Superior temporal gyrus (tissue), 1 donor: ENCODE measurements at regions not wholly inside any gene's neighbourhood (a gene's known extent, or its start where the extent isn't known, plus 50 kb on each side); places are given as distances from the start of the nearest gene placed in this dataset.
A peak's percentile ranks its signal among the peaks of the same experiment; 100 is the strongest.
"Not testable (repeated sequence)": the region's sequence is repeated elsewhere in the genome, so short reads cannot be mapped to it uniquely, and the experiment has no call there.

Experiments used
- DNase-seq: peaks from one replicate; pipeline ENCODE4 v3.0.0-alpha.2; 2016; ENCODE audit errors: extremely low spot score

- DNase-seq, result no peak
Measured at GRCh38 chr6:125354649-125355048, 52.9 kb upstream of the HDDC2 start.

DNA sequence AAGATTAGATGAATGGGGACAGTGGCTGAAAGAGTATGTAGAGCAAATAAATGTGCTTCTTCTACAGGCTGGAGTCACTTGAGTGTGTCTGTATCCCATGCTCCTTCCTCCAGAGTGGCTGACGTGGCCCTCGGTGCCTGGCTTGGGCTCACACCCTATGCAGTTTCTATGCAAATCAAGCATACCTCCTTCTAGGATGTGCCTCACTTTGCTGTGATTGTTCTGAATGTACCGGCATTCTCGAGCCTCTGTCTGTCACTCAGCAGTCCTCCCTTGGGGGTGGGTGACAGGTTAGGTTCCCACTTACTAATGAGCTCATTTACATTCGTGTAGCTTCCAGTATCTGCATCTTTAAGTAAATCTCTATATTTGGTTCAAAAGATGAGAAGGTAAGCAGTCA lies 55.1 kb upstream of the HDDC2 start:
- no peak for DNase-seq

- peak; percentile 50 for DNase-seq
Measured at GRCh38 chr6:125357515-125358256, 55.9 kb upstream of the HDDC2 start.

GRCh38 chr6:125358898-125359297 lies 57.1 kb upstream of the HDDC2 start:
- DNase-seq, result peak; percentile 51

DNA sequence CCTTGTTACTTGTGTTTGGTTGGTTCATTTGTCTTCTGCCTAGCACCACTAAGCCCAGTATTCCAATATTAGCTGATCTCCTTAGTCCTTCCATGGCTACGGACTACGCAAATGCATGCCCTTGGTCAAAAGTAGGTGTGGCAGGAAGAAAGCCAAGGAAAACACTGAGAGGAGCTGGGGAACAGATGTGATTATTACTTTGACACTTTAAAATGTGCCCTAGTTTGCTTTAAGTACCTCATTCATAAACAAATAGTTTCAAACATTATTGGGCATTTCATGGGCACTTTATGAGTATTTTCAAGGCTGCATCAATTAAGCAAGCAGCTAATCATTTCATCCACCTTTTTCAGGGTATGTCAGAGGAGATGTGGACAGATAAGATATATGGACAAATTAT lies 60.1 kb upstream of the HDDC2 start:
- no peak for DNase-seq

DNA sequence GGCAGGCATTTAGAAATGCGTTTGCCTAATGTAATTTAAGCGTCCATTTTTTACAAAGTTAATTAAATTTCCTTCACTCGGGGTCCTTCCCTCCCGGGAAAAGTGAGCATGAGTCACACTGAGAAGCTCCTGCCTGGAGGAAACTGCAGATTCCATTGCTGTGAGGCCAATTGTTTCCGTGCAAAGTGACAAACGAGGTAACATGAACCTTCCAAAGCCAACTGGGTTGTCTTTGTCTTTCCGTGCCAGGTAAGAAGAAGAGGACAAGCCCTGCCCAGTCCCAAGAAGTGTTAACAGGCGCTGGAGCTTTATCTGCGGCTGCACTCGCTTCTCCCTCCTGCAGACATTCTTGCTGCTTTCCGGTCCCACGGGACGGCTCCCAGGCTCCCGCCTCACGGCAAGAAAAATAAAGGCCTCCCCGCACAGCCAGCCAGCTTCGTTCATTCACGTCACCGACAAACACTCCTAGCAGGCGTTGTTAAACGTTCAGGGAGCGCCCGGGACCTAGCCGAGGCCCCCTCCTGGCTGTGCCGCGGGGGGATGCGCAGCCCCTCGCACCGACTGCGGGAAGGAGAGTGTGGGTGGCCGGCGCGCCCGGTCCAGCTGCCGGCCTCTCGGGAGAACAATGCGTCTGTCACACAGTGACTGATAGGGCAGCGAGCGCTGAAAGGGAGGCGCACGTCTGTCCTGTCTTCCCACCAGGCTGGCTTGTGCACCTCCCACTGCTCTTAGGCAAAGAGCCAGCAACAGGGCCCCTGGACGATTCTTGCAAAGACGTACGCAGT lies 61.5 kb upstream of the HDDC2 start:
- peak; percentile 30 for DNase-seq

- no peak for DNase-seq
Measured at GRCh38 chr6:125363824-125364165, 62.0 kb upstream of the HDDC2 start.

DNA sequence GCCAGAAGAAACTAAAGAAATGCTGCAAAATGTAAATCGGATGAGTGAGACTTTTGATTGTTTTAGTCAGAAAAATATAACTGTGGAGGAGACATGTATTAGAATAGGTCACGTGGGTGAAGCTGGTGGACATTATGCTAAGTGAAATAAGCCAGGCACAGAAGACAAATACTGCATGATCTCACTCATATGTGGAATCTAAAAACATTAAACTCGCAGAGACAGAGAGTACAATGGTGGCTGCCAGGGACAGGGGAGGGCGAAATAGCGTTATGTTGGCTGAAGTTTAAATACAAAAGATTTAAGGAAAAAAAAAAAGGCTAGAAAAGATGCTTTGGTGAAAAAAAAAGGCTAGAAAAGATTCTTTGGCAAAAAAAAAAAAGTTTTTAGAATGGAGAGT lies 63.5 kb upstream of the HDDC2 start:
- no peak for DNase-seq

- no peak for DNase-seq
Measured at GRCh38 chr6:125367036-125367782, 65.4 kb upstream of the HDDC2 start.

DNA sequence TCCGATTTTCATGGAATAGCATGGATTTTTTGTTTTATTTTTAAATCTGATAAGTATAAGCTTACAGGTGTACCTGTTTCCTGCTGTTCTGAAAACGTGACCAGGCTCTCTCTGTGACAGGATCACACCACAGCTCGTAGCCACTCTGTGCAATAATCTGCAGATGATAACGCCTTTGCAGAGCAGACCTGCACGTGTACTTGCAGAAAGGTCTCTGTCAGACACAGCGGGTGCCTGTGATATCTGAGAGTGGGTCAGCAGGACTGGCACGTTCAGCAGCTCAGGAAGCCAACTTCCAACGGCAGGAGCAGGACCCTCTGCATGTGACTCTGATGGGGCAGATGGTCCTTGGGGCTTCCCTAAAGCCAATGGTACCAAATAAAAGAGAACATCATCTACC lies 68.6 kb upstream of the HDDC2 start:
- DNase-seq, result no peak

- DNase-seq, result no peak
Measured at GRCh38 chr6:125375013-125375412, 73.2 kb upstream of the HDDC2 start.

DNA sequence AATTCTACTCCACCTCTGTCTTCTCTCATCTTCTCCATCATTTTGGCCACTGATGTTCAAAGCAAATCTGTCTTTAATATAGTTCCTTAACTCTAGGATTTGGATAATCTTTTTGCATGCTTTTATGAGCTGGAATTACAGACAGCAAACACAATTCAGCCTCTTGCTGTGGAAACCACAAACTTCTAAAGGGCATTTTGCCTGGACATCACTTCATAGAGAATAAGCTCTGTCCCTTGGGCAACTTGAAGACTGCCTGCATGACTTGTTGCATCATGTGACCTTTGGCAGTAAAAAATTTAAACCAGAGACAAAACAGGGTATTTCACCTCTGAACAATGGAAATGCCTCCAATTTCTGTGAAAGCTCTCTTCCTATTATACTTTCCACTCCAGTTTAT lies 74.1 kb upstream of the HDDC2 start:
- DNase-seq, result no peak

- DNase-seq, result no peak
Measured at GRCh38 chr6:125377621-125378020, 75.9 kb upstream of the HDDC2 start.

- no peak for DNase-seq
Measured at GRCh38 chr6:125379174-125379573, 77.4 kb upstream of the HDDC2 start.

GRCh38 chr6:125380474-125380873 lies 78.7 kb upstream of the HDDC2 start:
- no peak for DNase-seq

DNA sequence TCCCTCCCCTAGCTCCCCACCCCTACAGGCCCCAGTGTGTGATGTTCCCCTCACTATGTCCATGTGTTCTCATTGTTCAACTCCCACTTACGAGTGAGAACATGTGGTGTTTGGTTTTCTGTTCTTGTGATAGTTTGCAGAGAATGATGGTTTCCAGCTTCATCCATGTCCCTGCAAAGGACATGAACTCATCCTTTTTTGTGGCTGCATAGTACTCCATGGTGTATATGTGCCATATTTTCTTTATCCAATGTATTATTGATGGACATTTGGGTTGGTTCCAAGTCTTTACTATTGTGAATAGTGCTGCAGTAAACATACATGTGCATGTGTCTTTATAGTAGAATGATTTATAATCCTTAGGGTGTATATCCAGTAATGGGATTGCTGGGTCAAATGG lies 84.6 kb upstream of the HDDC2 start:
- DNase-seq, result not testable (repeated sequence)

DNA sequence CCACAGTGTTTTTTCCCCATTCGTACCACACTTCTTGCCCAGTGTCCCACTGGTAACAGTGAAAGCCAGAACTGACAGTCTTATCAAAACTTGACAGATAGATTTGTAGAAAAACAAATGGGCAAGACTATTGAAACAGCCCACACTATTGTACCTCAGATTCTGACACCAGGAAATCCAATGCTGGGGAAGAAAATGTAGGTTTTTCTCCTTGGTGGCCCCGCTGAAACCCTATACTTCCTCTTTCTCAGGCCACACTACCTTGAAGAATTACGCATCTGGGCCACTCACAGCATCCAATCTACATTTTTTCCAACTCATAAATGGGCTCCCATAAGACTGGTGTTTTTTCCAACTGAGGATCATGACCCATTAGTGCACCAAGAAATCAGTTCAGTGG lies 90.9 kb upstream of the HDDC2 start:
- DNase-seq, result no peak

DNA sequence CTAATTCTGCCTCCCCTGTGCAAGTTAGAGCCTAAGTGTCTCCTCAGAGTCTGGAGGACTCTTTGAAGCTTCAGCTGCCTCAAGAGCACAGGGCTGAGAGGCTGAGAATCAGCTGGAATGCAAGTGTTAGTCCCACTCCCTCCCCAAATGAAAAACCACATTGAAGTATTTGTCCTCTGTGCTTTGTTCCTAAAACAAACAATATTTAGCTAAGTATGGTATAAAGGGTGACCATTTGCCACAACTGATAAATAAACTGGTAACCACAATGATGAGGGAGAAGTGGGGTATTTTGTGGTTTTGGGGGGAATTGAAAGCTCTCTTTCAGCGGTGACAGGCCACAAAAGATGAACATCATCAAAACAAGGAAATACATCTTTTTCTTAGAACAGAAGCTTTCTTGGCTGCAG lies 91.7 kb upstream of the HDDC2 start:
- no peak for DNase-seq

- peak; percentile 71 for DNase-seq
Measured at GRCh38 chr6:125406741-125407140, 105.0 kb upstream of the HDDC2 start.

- DNase-seq, result no peak
Measured at GRCh38 chr6:125414507-125414906, 112.7 kb upstream of the HDDC2 start.

DNA sequence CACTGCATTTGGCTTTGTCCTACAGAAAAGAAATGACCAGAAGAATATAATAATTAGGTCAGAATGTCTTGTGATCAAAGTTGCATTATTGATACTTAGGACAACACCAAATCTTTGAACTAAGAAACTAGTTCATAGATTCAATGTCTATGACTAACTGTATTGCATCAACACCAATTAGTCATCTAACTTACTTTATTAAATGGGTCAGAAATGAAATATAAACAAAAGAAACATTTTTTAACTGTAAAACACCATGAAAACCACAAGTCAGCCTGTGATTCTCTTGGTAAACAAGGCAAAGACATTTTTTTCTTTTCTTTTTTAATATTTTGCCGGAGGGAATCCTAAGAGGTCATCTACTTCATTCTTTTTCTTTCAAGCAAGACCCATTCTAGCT lies 114.1 kb upstream of the HDDC2 start:
- DNase-seq, result no peak

DNA sequence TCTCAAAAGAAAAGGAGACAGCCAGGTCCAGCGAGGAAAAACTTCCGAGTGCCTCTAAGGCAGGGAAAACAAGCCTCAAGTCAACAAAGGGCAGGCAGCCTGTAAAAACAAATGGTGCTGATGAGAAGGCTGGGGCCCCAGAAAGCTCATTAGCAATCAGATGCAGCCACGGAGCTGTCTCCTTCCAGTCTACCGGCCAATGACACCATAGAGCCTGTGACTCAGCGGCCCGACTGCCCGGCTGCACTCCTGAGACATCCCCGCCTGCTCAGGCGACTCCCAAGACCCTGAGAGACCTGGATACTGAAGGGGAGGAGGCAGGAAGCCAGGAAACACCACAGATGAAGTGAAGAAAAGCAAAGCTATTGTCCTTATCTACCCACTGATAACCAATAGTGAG lies 120.1 kb upstream of the HDDC2 start:
- no peak for DNase-seq

DNA sequence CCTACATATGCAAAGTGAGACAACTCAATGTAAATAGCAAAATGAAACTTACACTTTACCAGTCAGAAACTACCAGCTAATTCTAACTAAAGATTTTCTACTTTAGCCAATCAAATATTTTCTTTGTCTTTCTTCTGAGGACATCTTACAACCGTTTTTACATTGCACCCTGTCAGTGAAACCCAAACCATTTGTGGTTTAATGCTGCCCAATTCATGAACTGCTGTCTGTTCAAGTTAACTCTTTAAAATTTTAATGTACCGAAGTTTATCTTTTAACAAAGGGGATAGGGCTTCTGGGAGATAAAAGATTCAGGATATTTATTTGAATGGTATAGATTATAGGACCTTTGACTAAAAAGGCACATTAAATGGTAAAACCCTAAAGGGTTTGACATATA lies 121.3 kb upstream of the HDDC2 start:
- DNase-seq, result no peak
